ENCODE measurements at regions not wholly inside any gene's neighbourhood (a gene's known extent, or its start where the extent isn't known, plus 50 kb on each side); places are given as distances from the start of the nearest gene placed in this dataset.

- Mint-ChIP-seq H3K27me3 (no peaks in the 10 kb centered on the region), H3K4me1 (no peaks in the 10 kb centered on the region), H3K36me3 (no peaks in the 10 kb centered on the region), H3K4me3 (no peak overlapping the region), H3K9me3 (ENCODE audit: low read depth) (peaks cover 2% of the 10 kb centered on the region), H3K27ac (no peak overlapping the region)
- no peak for DNase-seq
- CTCF ChIA-PET = no interaction called here
- no peak for ATAC-seq
These were observed 419.3 kb upstream of the ADAMTS16 start for GRCh38 chr5:4720831-4721230.

DNA sequence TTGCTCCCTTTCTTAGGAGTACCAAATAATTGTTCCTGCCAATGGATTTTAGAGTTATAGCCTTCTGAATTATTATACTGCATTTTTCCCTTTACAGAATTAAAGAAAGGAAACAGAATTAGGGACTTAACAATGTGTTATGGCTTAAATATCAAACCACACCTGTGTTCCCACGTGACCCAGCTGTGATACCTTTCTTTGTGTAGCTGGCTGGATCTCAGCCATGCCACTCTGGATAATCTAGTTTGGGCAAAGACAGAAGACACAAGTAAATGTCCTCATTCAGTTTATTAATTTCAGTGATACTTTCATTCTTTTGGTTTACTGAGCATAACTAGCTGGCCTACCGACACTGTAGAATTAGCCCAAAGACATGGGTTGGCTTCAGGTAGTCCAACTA lies 417.2 kb upstream of the ADAMTS16 start:
- DNase-seq (no peak), ATAC-seq (no peak)
- H3K4me3 Mint-ChIP-seq = no peak overlapping the region
- H3K27ac Mint-ChIP-seq = no peak overlapping the region
- H3K36me3 Mint-ChIP-seq = no peaks in the 10 kb centered on the region
- no peaks in the 10 kb centered on the region for H3K27me3 Mint-ChIP-seq
- H3K9me3 Mint-ChIP-seq (ENCODE audit: low read depth) = no peaks in the 10 kb centered on the region
- H3K4me1 Mint-ChIP-seq = no peaks in the 10 kb centered on the region
- CTCF ChIA-PET = no interaction called here

DNA sequence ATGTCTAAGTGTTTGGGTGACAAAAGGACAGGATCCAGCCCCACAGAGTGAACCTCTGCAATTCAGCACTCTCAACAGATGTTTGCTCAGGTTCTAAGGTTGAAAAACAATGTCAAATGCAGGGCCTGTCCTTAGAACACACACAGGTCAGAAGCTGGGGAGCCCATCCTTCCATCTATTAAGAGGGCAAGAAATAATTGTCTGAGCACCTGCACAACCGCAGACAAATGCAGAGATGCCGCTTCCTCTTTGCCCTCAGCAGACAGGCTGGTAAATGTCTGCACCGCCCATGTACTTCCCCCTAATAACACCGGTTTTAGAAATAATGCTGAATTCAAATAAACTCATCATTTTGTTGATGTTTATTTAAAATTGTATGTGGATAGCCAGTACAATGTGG lies 414.5 kb upstream of the ADAMTS16 start:
- Mint-ChIP-seq H3K4me1 (no peaks in the 10 kb centered on the region), H3K9me3 (ENCODE audit: low read depth) (peaks cover 8% of the 10 kb centered on the region), H3K36me3 (no peaks in the 10 kb centered on the region), H3K27ac (no peak overlapping the region), H3K27me3 (no peaks in the 10 kb centered on the region), H3K4me3 (no peak overlapping the region)
- ATAC-seq (no peak), DNase-seq (no peak)
- CTCF ChIA-PET = no interaction called here

GRCh38 chr5:4730279-4730678 lies 409.9 kb upstream of the ADAMTS16 start:
- Mint-ChIP-seq H3K4me1 (no peaks in the 10 kb centered on the region), H3K9me3 (ENCODE audit: low read depth) (peaks cover 14% of the 10 kb centered on the region), H3K27me3 (no peaks in the 10 kb centered on the region), H3K27ac (no peak overlapping the region), H3K4me3 (no peak overlapping the region), H3K36me3 (no peaks in the 10 kb centered on the region)
- no peak for ATAC-seq
- CTCF ChIA-PET = no interaction called here
- no peak for DNase-seq

DNA sequence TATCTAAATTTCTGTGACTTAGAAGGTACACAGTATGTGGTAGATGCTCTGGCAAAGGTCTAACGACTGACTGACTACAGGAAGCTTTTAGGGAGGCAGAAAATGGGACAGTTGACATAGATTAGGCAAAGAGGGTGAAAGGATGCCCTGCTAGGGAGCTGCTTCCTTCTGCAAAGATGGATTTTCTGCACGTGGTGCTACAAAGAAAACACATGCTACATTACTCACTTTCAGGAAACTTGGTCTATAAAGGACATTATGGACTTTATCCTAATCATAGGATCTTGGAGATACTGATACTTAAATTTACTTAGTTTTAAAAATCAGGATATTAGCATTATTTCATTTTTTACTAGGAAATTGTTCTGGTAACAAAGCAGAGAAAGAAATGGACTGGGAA lies 405.8 kb upstream of the ADAMTS16 start:
- no peak for ATAC-seq
- peaks cover 20% of the 10 kb centered on the region for H3K9me3 Mint-ChIP-seq (ENCODE audit: low read depth)
- CTCF ChIA-PET = no interaction called here
- no peak overlapping the region for H3K4me3 Mint-ChIP-seq
- DNase-seq = no peak
- no peak overlapping the region for H3K27ac Mint-ChIP-seq
- no peaks in the 10 kb centered on the region for H3K36me3 Mint-ChIP-seq
- no peaks in the 10 kb centered on the region for H3K4me1 Mint-ChIP-seq
- H3K27me3 Mint-ChIP-seq = no peaks in the 10 kb centered on the region

DNA sequence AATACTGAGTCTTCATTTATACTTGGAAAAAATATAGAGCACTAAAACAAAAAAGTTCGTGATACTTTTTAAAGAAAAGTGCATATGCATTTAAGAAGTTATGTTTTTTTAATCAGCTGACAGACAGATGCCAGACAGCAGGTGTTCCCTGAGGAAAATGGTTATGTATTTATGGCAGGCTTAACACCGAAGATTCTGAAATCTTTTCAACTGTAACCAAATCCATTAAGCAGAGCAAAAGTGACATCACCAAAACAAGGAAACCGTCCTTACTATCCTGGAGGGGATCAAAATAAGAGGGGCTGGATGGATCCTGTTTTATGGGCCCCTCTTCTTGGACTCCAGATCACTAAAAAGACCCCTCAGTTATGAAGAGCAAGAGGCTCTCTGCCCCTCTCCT lies 404.9 kb upstream of the ADAMTS16 start:
- peaks cover 21% of the 10 kb centered on the region for H3K9me3 Mint-ChIP-seq (ENCODE audit: low read depth)
- no peaks in the 10 kb centered on the region for H3K36me3 Mint-ChIP-seq
- CTCF ChIA-PET = no interaction called here

GRCh38 chr5:4737868-4738267 lies 402.3 kb upstream of the ADAMTS16 start:
- ATAC-seq (no peak), DNase-seq (no peak)
- no peaks in the 10 kb centered on the region for H3K36me3 Mint-ChIP-seq
- H3K27ac Mint-ChIP-seq = no peak overlapping the region
- H3K9me3 Mint-ChIP-seq (ENCODE audit: low read depth) = peaks cover 23% of the 10 kb centered on the region
- CTCF ChIA-PET = no interaction called here
- no peak overlapping the region for H3K4me3 Mint-ChIP-seq
- no peaks in the 10 kb centered on the region for H3K4me1 Mint-ChIP-seq
- H3K27me3 Mint-ChIP-seq = no peaks in the 10 kb centered on the region

More for the DNA sequence above, 404.9 kb upstream of the ADAMTS16 start:
- ATAC-seq = no peak
- Mint-ChIP-seq H3K27me3 (no peaks in the 10 kb centered on the region), H3K4me3 (no peak overlapping the region), H3K4me1 (no peaks in the 10 kb centered on the region), H3K27ac (no peak overlapping the region)
- DNase-seq = no peak

GRCh38 chr5:4738298-4738697 lies 401.8 kb upstream of the ADAMTS16 start:
- Mint-ChIP-seq H3K36me3 (no peaks in the 10 kb centered on the region), H3K27me3 (no peaks in the 10 kb centered on the region)

GRCh38 chr5:4740156-4740555 lies 400.0 kb upstream of the ADAMTS16 start:
- ATAC-seq = no peak
- no peak overlapping the region for H3K4me3 Mint-ChIP-seq
- no peaks in the 10 kb centered on the region for H3K4me1 Mint-ChIP-seq
- no peak for DNase-seq
- H3K36me3 Mint-ChIP-seq = no peaks in the 10 kb centered on the region
- CTCF ChIA-PET = no interaction called here
- peaks cover 23% of the 10 kb centered on the region for H3K9me3 Mint-ChIP-seq (ENCODE audit: low read depth)
- no peaks in the 10 kb centered on the region for H3K27me3 Mint-ChIP-seq
- no peak overlapping the region for H3K27ac Mint-ChIP-seq

More at GRCh38 chr5:4738298-4738697, 401.8 kb upstream of the ADAMTS16 start:
- no peak overlapping the region for H3K4me3 Mint-ChIP-seq
- DNase-seq (no peak), ATAC-seq (no peak)
- CTCF ChIA-PET = no interaction called here
- peaks cover 23% of the 10 kb centered on the region for H3K9me3 Mint-ChIP-seq (ENCODE audit: low read depth)
- no peak overlapping the region for H3K27ac Mint-ChIP-seq
- H3K4me1 Mint-ChIP-seq = no peaks in the 10 kb centered on the region

DNA sequence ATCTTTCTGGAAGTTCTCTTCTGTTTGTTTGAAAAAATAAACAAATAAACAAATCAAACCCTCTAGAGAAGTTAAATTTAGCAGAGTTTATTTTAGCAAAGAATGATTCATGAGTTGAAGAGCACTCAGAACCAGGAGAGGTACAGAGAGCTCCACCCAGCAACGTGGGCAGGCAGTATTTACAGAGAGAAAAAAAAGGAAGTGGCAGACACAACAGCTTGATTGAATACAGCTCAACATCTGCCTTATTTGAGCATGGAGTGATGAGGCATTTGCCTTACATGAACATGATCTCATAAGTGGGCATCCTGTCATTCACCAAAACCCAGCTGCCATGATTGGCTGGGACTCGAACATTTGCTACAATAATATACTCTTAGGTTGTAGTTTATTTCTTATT lies 381.6 kb upstream of the ADAMTS16 start:
- DNase-seq (no peak), ATAC-seq (no peak)
- Mint-ChIP-seq H3K4me1 (no peaks in the 10 kb centered on the region), H3K9me3 (ENCODE audit: low read depth) (no peaks in the 10 kb centered on the region), H3K4me3 (no peak overlapping the region), H3K27ac (no peak overlapping the region), H3K27me3 (no peaks in the 10 kb centered on the region), H3K36me3 (no peaks in the 10 kb centered on the region)
- CTCF ChIA-PET = no interaction called here

GRCh38 chr5:4758996-4759395 lies 381.1 kb upstream of the ADAMTS16 start:
- CTCF ChIA-PET = no interaction called here
- H3K36me3 Mint-ChIP-seq = no peaks in the 10 kb centered on the region
- H3K4me3 Mint-ChIP-seq = no peak overlapping the region
- DNase-seq = no peak
- H3K27me3 Mint-ChIP-seq = no peaks in the 10 kb centered on the region
- no peak overlapping the region for H3K27ac Mint-ChIP-seq
- no peaks in the 10 kb centered on the region for H3K4me1 Mint-ChIP-seq
- no peak for ATAC-seq
- no peaks in the 10 kb centered on the region for H3K9me3 Mint-ChIP-seq (ENCODE audit: low read depth)

DNA sequence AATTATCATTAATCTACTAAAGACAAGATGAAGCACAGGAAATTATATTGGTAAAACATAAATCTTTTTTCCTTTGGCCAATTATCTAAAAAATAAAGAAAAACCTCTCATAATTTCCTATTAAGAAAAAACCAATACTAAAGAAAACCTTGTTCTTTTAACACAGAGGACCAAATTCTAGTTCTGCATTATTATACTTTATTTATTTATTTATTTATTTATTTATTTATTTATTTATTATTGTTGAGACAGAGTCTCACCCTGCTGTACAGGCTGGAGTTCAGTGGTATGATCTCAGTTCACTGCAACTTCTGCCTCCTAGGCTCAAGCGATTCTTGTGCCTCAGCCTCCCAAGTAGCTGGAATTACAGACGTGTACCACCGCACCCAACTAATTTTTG lies 377.8 kb upstream of the ADAMTS16 start:
- Mint-ChIP-seq H3K36me3 (no peaks in the 10 kb centered on the region), H3K4me3 (no peak overlapping the region), H3K4me1 (no peaks in the 10 kb centered on the region), H3K9me3 (ENCODE audit: low read depth) (peaks cover 2% of the 10 kb centered on the region), H3K27me3 (no peaks in the 10 kb centered on the region), H3K27ac (no peak overlapping the region)
- ATAC-seq = no peak
- CTCF ChIA-PET = no interaction called here
- no peak for DNase-seq

GRCh38 chr5:4765411-4765810 lies 374.7 kb upstream of the ADAMTS16 start:
- Mint-ChIP-seq H3K27me3 (no peaks in the 10 kb centered on the region), H3K4me1 (no peaks in the 10 kb centered on the region), H3K9me3 (ENCODE audit: low read depth) (peaks cover 4% of the 10 kb centered on the region), H3K4me3 (no peak overlapping the region), H3K36me3 (no peaks in the 10 kb centered on the region), H3K27ac (no peak overlapping the region)
- CTCF ChIA-PET = no interaction called here
- ATAC-seq (no peak), DNase-seq (no peak)

GRCh38 chr5:4766101-4766500 lies 374.0 kb upstream of the ADAMTS16 start:
- H3K4me1 Mint-ChIP-seq = no peaks in the 10 kb centered on the region
- CTCF ChIA-PET = no interaction called here

GRCh38 chr5:4772591-4772990 lies 367.5 kb upstream of the ADAMTS16 start:
- Mint-ChIP-seq H3K4me1 (no peaks in the 10 kb centered on the region), H3K36me3 (no peaks in the 10 kb centered on the region), H3K27me3 (no peaks in the 10 kb centered on the region), H3K27ac (no peak overlapping the region), H3K4me3 (no peak overlapping the region), H3K9me3 (ENCODE audit: low read depth) (peaks cover 11% of the 10 kb centered on the region)
- CTCF ChIA-PET = no interaction called here
- ATAC-seq (no peak), DNase-seq (no peak)

More at GRCh38 chr5:4766101-4766500, 374.0 kb upstream of the ADAMTS16 start:
- H3K4me3 Mint-ChIP-seq = no peak overlapping the region
- no peaks in the 10 kb centered on the region for H3K27me3 Mint-ChIP-seq
- DNase-seq = no peak
- H3K27ac Mint-ChIP-seq = no peak overlapping the region
- no peak for ATAC-seq
- H3K9me3 Mint-ChIP-seq (ENCODE audit: low read depth) = peaks cover 4% of the 10 kb centered on the region
- H3K36me3 Mint-ChIP-seq = no peaks in the 10 kb centered on the region

Measured in activated CD8-positive, alpha-beta memory T cell treated with anti-CD3 and anti-CD28 coated beads, Interleukin-2, amount 10 ng/mL, durations not matched to agents 7 days and 5 days (primary cell).